Forelimb muscle (tissue), 1 donor: ENCODE measurements at regions not wholly inside any gene's neighbourhood (a gene's known extent, or its start where the extent isn't known, plus 50 kb on each side); places are given as distances from the start of the nearest gene placed in this dataset.
A peak's percentile ranks its signal among the peaks of the same experiment; 100 is the strongest.

ENCODE experiments used
- DNase-seq: peaks from one replicate; pipeline ENCODE4 v3.0.0-alpha.2; 2013; ENCODE audit warnings: low read depth

DNA sequence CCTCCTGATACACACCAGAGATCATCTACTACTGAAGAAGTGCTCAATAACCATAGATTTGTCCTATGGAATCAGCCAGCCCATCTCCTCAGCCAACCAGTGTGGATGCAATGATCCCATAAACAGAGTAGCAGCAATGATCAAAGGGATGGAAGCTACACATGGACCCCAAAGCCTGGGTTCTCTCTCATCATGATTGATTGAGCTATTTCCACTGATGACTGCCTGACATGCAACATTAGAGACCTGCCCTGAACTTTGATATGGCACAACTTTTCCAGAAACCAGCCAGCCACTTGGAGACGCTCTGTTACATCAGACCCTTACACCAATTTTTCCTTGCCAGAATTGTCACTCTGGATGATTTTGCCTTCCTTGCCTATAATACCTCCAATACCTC is 471.6 kb downstream of the BUD13 start:
- no peak for DNase-seq

DNA sequence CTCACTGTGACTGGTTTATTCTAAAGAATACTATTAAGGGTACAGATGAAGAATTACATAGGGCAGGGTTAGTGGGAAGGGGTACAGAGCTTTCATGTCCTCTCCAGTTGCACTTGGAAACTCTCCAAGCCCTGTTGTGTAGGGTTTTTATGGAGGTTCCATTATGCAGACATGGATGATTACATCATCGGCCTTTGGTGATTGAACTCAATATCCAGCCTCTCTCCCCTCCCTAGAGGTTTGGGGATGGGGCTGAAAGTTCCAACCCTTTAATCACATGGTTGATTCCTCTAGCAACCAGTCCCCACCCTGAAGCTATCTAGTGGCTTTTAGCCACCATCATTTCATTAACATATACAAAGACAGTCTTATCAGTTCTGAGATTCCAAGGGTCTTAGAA is 472.6 kb downstream of the BUD13 start:
- DNase-seq = no peak

DNA sequence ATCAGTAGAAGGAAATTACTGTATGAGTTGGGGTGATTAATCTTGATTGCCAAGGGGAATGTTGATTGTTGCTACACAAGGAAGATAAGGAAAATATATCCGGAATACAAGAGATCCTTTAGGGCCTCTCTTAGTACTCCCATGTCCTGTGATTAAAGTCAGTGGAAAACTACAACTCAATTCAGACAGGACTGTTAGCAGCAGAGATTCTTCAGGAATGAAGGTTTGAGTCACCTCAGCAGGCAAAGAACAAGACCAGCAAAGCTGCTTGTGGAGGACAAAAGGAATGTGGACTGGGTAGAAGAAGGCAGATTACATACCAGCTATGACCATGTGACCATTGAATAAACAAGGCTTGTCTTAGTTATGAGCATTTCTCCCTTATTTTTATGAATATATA is 478.2 kb downstream of the BUD13 start:
- no peak for DNase-seq

DNA sequence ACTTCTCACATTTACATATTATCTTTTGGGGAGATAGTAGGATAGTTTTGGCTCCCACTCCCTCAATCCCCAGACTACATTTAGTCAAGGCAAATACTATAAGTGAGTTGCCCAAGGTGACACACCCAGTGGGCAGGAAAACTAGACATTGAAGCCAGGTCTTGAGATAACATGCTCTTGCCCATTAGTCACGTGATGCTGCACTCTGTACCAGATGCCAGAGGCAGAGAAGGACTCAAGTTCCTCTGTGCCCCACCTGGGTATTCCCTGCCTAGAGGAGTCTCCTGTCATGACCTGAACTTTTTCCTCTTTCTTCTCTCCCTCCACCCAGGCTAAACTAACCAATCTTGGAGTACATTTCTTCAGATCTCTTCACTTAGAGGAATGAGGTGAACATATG is 484.9 kb downstream of the BUD13 start:
- DNase-seq = no peak

DNA sequence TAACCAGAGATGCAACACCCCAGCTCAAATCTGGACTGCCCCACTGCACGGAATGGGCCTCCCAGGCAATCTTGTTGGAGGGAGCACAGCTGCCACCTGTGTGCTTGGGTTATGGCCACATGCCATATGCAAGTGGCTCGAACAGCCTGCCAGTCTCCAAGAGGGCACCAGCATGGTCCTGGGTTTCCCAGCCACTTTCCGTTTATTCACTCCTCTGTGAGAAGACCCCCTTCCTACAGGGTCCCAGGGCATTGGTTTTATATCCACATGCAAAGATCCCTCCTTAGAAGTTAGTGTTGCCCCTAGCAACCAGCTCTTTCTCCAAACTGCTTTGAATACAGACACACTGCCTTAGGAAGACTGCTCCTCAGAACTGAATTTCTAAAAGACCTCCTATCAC is 487.8 kb downstream of the BUD13 start:
- no peak for DNase-seq

DNA sequence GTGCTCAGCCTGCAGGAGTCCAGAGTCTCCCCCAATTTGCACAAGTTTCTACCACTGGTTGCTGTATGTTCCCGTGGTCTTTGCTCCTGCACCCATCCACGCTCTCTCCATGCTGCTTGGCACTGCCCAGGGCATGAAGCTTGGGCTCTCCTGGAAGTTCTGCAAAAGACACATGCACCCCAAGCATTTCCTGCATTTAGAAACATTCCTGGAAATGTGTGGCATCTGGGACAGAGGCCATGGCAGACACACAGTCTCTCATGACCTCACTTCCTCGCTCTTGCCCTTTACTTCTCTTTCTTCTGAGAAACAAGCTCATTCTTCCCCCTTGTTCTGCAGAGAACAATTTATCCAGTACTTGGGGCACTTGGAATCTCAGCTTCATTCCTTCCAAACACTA is 489.5 kb downstream of the BUD13 start:
- no peak for DNase-seq

DNA sequence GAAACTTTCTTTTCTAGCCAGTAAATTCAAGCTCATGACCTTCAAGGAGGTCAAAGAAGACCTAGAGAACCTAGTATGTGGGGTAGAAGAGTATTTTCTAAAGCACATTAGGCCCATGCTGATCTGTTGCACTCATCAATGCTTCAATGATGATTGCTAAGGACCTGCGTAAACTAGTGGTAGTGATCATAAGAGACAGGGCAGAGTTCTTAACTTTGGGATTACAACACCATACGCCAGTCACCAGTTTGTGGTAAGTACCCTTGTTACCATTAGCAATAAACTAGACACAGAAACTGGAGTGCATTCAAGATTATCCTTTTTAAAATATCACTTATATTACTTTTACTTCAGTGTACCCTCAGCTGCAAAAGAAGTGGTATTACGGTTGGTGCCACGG is 490.3 kb downstream of the BUD13 start:
- DNase-seq = no peak

DNA sequence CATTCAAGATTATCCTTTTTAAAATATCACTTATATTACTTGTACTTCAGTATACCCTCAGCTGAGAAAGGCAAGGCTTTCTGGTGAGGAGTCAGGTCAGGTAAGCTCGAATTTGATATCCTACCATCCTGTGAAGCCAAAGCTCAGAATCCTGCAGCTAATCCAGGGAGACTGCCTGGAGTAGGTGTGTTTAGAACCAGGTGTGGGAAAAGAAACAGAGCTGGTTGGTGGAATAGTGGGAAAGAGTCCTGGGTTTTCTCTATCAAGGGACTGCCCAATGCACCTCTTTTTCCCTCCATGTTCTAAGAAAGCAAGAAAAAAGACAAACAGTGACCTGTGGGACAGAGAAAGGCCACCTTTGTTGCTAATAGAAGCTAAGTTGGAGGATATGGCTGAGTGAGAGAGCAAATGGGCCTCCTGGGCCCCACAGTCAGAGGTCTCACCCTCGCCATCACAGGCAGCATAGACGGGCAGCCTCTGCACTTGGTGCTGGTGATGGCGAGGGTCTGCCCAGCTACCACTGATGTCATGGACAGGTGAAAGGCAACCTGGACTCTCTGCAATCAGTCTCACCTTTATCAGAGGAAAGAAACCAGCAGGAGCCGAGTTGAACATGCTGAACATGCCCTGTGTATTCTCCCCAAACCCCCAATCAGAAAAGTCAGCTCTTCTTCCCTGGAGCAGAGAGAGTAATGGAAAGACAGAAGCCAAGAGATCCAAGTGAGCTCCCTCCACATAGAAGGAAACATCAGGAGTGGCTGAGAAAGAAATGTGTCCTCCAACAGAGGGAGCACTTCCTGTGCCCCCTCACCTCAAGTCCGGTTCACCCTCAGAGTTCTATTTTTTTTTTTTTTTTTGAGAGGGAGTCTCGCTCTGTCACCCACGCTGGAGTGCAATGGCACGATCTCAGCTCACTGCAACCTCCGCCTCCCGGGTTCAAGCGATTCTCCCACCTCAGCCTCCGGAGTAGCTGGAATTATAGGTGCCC is 491.3 kb downstream of the BUD13 start:
- no peak for DNase-seq

DNA sequence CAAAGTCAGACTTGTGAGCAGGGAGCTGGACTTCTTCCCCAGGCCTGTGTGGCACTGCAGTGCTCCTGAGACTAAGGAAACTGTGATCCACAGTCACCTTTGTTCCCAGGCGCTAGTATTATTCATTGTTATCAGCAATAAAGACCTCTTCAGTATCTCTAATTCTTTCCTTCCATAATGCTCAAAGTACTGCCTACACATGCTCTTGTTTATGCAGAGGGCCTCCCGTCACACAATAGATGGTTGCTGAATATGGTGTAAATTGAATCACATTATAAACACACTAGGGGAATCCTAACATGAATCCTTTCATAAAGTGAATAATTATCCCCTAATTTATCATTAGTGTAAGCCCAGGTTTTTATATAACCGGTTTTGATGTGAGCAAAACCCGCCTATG is 493.3 kb downstream of the BUD13 start:
- DNase-seq = no peak

DNA sequence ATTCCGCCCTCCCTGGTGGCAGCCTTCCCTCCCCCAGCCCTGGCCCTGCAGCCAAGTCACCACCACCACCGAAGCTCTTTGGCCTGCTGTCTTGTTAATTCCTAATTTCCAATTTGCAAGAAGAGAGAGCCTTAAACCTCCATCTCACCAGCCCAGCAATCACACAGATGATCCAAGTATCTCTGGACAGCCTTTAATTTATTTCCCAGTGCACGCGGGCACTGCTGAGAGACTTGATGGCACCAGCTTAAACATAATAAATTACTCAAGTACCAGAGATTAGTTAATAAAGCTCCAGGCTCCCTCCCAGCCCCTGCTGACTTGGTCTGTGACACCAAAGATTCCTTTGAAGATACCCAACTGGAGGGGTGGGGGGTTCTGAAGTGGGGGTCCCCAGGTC is 494.7 kb downstream of the BUD13 start:
- no peak for DNase-seq

DNA sequence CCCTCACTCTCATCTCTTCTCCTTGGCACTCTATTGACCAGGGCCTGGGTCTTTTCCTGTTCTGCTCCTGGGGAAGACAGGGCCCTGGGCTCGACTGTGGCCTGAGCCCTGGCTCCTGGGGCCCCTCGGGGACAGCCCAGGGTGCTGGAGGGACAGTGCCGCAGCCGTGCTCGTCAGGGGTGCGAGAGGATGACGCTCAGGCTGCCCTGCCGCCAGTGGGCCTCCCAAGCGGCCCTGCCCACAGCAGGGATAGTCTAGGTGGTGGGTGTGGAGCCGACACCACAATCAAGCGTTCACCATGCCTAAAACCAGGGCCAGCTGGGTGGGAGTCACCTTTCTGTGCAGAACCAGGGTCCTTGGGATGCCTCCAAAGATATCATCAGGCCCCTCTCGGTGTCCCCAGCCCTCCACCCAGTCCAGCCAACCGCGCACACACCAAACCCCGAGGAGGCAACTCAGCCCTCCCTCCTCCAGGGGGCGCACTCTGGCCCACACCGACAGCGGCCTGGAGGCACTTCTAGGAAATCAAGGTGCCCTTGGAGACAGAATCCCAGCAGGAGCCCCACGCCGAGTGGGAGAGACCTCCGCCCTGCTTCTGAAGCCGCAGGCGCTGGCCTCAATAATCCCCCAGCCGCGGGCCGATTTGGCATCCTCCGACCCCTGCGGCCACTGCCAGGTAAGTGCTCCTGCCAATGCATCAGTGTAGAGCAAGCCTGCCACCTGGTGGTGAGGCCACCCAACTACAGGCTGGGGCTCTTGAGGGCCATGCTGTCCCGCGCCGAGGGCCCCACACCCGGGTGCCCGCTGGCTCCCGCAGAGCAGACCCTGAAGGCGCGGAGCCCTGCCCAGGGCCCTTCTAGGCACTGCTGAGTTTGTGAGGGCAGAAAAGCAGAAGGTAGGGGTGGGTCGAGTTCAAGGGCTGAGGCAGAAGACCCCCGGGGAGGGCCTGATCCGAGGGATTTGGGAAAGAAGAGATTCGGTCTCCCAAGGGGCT is 496.4 kb downstream of the BUD13 start:
- peak; percentile 5 for DNase-seq

DNA sequence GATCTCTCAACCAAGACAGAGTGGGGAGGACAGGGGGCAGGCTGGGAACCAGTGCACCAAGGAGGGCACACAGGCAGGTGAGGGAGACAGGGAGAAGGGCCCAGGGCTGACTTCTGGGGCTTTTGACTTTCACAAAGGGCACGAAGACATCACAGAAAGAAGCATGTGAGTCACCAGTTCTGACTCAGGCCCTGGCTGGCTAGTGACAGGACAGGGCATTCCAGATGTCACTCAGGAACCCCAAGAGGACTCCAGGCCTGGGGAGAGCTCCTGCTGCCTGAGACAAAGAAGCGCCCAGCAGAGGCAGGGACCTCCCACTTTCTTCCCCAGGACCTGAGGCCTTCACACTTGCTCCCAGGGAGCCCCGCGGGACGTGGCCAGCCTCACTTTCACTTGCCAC is 497.2 kb downstream of the BUD13 start:
- no peak for DNase-seq

DNA sequence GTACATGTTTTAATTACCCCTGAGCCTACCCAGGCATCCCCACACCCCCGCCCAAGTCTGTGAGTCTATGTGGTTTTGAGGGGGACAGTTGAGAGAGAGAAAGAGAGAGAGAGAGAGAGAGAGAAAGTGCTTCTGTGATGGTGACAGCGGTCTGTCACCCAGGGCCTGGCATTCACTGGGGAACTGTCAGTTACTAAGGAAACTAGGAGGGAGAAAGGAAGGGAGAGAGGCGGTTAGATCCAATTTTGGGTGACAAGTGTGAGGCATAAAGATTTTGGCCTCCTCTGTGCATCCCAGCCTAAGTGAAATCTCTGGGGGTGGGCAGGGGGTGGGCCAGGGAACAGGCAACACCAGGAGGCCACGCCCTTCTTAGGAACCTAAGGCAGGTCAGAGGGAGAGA is 498.3 kb downstream of the BUD13 start:
- no peak for DNase-seq

DNA sequence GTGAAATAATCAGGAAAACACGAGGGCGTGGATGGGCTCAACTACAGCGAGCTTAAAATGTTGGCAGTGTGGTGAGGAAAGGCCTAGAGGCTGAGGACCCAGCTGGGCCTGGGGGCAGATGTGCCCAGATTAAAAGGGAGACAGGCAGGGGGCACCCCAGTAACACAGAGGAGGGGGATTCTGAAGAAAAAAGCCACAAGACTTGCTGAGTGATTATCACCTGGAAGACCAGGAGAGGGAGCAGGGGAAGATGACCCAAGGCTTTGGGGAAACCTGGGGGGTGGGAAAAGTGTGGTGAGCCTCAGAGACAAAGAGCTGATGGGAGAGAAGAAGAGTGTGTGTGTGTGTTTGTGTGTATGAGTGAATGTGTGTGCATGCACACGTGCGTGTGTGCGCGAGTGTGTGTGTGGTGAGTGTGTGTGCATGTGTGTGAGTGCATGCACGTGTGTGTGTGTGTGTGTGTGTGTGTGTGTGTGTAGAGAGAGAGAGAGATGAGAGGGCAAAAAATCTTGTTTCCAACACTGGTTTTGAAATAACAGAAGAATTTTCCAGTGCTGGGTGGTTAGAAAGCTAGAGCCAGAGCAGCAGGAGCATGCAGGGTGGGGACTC is 500.5 kb downstream of the BUD13 start:
- DNase-seq = no peak

DNA sequence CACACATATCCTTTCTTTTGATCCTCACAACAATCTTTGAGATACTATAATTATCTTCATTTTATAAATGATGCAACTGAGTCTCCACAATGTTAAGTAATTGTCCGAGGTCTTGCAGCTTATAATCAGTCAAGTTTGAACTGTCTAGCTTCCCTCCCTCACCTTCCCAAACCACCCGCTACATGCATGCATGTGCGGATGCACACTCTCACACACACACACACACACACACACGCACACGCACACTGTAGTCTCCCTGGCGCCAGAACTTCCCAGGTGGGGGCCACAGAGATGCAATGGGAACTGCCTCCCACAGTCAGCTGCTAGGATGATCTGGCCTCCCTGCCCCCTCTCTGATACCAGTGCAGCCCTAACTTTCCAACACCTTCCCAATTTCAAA is 501.3 kb downstream of the BUD13 start:
- DNase-seq = no peak

DNA sequence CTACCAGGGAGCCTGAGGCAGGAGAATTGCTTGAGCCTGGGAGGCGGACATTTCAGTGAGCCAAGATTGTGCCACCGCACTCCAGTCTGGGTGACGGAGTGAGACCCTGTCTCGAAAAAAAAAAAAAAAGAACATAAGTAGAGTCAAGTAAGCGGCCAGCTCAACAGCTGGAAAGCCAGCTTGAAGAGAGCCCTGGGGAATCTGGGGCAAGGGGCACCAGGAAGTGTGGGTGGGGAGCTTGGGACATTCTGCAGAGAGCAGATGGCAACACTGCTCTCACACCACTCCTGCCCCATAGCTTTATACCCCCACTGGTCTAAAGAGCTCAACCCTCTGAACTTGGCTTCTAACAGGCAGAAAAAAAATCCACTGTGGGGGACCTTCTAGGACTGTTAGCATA is 505.6 kb downstream of the BUD13 start:
- no peak for DNase-seq

DNA sequence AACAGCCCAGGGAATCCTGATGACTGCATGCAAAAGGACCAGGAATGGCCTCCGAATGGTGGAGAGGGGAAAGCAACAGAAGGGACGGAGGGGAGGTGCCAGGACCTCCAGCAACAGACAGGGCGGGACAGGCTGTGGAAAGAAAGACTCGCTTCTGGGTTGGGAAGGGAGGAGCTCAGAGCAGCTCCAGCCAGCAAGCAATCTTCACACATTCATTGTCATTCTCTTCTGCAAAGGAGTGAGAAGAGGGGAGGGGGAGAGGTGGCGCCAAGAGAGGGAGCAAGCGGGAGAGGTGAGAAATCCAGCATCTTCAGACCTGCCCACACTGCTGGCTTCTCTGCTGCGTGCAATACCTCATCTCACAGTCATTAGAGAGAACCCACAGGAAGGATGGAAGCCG is 509.0 kb downstream of the BUD13 start:
- DNase-seq = no peak

DNA sequence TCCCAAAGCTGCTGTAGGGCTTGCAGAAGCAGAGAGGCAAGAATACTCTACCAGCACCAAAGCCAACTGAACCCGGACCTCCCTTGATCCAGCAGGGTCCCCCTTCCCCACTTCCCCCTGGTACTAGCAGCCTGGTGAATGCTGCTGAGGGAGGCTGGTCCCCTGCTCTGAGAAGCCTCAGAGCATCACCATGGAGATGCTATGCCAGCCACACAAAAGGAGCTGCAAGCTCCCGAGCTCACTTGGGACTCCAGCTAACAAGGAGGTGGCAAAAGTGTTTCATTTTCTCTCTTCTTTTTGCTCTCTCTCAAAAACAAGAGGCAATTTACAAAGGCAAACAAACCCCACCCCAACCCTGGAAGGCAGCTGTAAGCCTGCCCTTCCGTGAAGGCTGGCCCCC is 509.8 kb downstream of the BUD13 start:
- no peak for DNase-seq

DNA sequence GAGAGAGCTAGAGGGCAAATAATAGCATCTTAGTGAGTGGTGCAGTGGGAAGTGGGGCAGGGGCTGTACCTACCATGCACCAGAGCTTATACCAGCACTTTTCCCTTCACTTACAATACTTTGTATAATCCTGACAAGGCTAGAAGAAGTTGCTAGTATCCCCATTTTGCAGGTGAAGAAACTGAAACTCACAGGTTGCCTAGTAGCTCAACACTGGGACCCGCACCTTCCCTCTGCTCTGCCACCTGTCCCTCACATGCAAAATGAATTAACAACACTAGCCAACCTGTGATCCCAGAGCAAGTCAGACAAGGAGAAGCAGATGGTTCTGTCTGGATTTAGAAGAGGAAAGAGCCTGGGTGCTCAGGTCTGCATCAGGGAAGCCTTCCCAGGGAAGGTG is 510.4 kb downstream of the BUD13 start:
- DNase-seq = no peak

DNA sequence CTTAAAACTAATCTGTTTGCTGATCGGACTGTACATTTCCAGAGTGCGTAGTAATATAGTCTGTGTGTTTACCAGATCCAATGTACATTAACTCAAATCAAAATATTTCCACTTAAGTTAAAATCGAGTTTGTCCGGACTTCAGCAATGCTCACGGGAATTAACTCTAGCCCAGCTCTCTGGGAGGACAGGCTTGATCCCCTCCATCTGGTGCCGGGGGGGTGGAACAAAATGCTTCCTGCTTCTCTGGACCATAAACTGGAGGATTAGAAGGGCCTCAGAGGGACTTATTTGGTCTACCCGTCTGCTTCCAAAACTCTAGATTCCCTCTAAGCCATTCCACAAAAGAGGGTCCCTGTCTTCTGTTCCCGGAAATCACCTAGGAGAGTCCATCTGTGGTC is 511.2 kb downstream of the BUD13 start:
- DNase-seq = no peak

DNA sequence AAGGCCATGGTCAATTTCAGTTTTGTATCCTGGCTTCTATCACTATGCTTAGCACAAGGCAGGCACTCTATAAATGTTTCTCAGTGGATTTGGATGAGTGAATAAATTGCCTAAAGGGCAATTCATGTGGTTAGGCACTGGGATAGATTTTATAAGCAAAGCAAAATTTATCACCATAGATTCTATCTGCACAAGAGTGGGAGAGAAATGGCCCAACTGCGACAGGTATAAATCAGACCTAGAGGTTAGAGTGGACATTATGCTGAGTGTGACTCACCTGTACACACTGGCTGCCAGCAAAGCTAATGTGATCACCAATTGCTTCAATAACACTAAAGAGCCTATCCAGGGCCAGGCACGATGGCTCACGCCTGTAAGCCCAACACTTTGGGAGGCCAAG is 514.0 kb downstream of the BUD13 start:
- DNase-seq = no peak

DNA sequence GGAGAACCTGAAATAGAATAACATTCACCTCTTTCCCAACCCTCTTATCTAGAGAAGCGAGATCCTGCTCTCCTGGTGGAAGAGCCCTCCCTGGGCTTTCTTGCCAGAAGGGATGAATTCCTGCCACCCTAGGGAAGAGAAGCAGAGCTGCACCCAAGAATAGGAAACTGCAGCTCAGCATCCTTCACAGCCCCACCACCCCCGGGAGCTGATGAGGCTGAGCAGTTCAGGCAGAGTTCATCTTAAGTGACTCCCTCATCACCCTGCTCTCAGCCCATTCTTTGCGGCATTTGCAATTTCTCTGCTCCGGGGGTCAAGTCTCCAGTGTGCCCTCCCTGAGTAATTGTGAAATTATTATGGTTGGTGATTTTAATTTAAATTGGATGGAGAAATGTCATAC is 514.9 kb downstream of the BUD13 start:
- no peak for DNase-seq
